K562 (cell line): ENCODE measurements at regions not wholly inside any gene's neighbourhood (a gene's known extent, or its start where the extent isn't known, plus 50 kb on each side); places are given as distances from the start of the nearest gene placed in this dataset.

Experiments used
- CREB1 ChIP-seq, 2 experiments: sonication (generic) in 1 of 2; formaldehyde crosslinking in 1 of 2; IDR thresholded peaks; 2 replicates each; pipeline versions ENCODE4 v1.6.1 to v1.8.0; 2012 to 2022; ENCODE audit warnings: inconsistent platforms in 1 of 2, mild to moderate bottlenecking in 1 of 2, missing genetic modification reagents in 1 of 2, moderate library complexity in 1 of 2
- EP300 ChIP-seq: IDR thresholded peaks from 2 replicates; pipeline ENCODE4 v1.6.1; 2012; ENCODE audit warnings: low read length, improper control_type of control experiment
- FOS ChIP-seq: IDR thresholded peaks from 3 replicates; pipeline ENCODE4 v1.6.1; 2011; ENCODE audit not compliant: insufficient read length; ENCODE audit errors: extremely low read depth
- KAT7 ChIP-seq: sonication (generic); formaldehyde crosslinking; IDR thresholded peaks from 2 replicates; pipeline ENCODE4 v1.8.0; 2022; ENCODE audit warnings: missing genetic modification reagents, mild to moderate bottlenecking, borderline replicate concordance
- POLR2A ChIP-seq: fragments of 450-650 bp; conservative IDR thresholded peaks from 2 replicates; pipeline ENCODE4 v1.6.1; 2016
- RFX1 ChIP-seq: fragments of 450-650 bp; IDR thresholded peaks from 2 replicates; pipeline ENCODE4 v1.6.1; 2016; ENCODE audit warnings: mild to moderate bottlenecking, moderate library complexity
- SIN3A ChIP-seq, 2 experiments: fragments of 150-350 bp in 1 of 2; IDR thresholded peaks; 2 replicates each; pipeline ENCODE4 v1.6.1; 2011 to 2016; ENCODE audit warnings: borderline replicate concordance in 2 of 2, low read depth in 2 of 2, low read length in 2 of 2, mild to moderate bottlenecking in 2 of 2, moderate library complexity in 2 of 2; ENCODE audit not compliant: control insufficient read depth in 1 of 2
- TBP ChIP-seq: optimal IDR thresholded peaks from 2 replicates; pipeline ENCODE3; 2011; ENCODE audit warnings: low read depth, low read length, improper control_type of control experiment
- TF ChIP-seq, protein P1 (sequence below), 2 experiments: fragments of 450-650 bp in 1 of 2; sonication (generic) in 1 of 2; formaldehyde crosslinking in 1 of 2; IDR thresholded peaks in 1 of 2; conservative IDR thresholded peaks in 1 of 2; 2 replicates each; pipeline versions ENCODE4 v1.6.1 to v1.8.1; 2016 to 2023; ENCODE audit warnings: mild to moderate bottlenecking in 2 of 2, moderate library complexity in 2 of 2, inconsistent platforms in 1 of 2, missing genetic modification reagents in 1 of 2
- TF ChIP-seq, protein P2 (sequence below), 3 experiments: IDR thresholded peaks in 2 of 3; conservative IDR thresholded peaks in 1 of 3; 2 replicates each; pipeline ENCODE4 v1.5.1; 2011 to 2012; ENCODE audit warnings: low read length in 3 of 3, mild to moderate bottlenecking in 3 of 3, control low read depth in 2 of 3, improper control_type of control experiment in 1 of 3, inconsistent platforms in 1 of 3, low read depth in 1 of 3, mixed read lengths in 1 of 3, moderate library complexity in 1 of 3; ENCODE audit not compliant: insufficient read depth in 2 of 3
- TF ChIP-seq, protein P3 (sequence below): sonication (generic); formaldehyde crosslinking; IDR thresholded peaks from 2 replicates; pipeline ENCODE4 v1.8.0; 2022; ENCODE audit warnings: mild to moderate bottlenecking, missing genetic modification reagents
- TF ChIP-seq, protein P4 (sequence below), 3 experiments: fragments of 200-800 bp in 1 of 3; fragments of 250-450 bp in 1 of 3; fragments of 450-650 bp in 1 of 3; sonication (Bioruptor Pico) in 1 of 3; sonication (Bioruptor generic) in 1 of 3; formaldehyde crosslinking in 1 of 3; IDR thresholded peaks; 2 replicates each; pipeline versions ENCODE4 v1.6.1 to v1.8.0; 2016 to 2022; ENCODE audit warnings: mild to moderate bottlenecking in 2 of 3, missing genetic modification characterization in 2 of 3, missing compliant biosample characterization in 1 of 3, moderate library complexity in 1 of 3
- TF ChIP-seq, protein P5 (sequence below): fragments of 450-650 bp; IDR thresholded peaks from 2 replicates; pipeline ENCODE4 v1.6.1; 2018; ENCODE audit not compliant: partially characterized antibody

DNA sequence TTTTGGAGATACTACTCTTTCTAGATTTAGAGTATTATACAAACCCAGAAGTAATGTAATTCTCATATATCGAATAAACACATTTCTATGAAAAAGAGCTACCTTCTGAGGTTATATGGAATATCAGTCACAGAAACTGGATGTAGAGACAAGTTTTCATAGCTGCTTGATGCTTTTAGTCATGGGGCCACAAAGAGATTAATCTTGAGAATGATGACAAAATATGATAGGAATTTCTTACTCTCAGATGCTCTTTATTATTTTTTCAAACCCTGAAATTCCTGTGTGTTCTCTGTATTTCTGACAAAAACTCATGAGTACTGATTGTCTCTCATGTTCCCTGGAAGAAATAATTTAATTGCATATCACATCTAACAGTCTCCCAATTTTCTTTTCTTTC lies 662.5 kb downstream of the RAPGEF2 start:
- TF ChIP-seq, protein P1, sequence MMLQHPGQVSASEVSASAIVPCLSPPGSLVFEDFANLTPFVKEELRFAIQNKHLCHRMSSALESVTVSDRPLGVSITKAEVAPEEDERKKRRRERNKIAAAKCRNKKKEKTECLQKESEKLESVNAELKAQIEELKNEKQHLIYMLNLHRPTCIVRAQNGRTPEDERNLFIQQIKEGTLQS (IDR thresholded peaks at IDR 0.05) = no peak
- TF ChIP-seq, protein P1 (CRISPR knock-in tag; conservative IDR thresholded peaks at IDR 0.05) = no peak
- TF ChIP-seq, protein P2, sequence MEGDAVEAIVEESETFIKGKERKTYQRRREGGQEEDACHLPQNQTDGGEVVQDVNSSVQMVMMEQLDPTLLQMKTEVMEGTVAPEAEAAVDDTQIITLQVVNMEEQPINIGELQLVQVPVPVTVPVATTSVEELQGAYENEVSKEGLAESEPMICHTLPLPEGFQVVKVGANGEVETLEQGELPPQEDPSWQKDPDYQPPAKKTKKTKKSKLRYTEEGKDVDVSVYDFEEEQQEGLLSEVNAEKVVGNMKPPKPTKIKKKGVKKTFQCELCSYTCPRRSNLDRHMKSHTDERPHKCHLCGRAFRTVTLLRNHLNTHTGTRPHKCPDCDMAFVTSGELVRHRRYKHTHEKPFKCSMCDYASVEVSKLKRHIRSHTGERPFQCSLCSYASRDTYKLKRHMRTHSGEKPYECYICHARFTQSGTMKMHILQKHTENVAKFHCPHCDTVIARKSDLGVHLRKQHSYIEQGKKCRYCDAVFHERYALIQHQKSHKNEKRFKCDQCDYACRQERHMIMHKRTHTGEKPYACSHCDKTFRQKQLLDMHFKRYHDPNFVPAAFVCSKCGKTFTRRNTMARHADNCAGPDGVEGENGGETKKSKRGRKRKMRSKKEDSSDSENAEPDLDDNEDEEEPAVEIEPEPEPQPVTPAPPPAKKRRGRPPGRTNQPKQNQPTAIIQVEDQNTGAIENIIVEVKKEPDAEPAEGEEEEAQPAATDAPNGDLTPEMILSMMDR (IDR thresholded peaks at IDR 0.05 in 2 of 3, conservative IDR thresholded peaks at IDR 0.05 in 1 of 3; ENCODE audit: insufficient read depth in 2 of 3, low read depth in 1 of 3, low read length in 3 of 3) = no peak
- TF ChIP-seq POLR2A = no peak
- no peak for TF ChIP-seq RFX1
- TF ChIP-seq KAT7 (CRISPR knock-in tag) = no peak
- no peak for TF ChIP-seq TBP
- TF ChIP-seq, protein P3, sequence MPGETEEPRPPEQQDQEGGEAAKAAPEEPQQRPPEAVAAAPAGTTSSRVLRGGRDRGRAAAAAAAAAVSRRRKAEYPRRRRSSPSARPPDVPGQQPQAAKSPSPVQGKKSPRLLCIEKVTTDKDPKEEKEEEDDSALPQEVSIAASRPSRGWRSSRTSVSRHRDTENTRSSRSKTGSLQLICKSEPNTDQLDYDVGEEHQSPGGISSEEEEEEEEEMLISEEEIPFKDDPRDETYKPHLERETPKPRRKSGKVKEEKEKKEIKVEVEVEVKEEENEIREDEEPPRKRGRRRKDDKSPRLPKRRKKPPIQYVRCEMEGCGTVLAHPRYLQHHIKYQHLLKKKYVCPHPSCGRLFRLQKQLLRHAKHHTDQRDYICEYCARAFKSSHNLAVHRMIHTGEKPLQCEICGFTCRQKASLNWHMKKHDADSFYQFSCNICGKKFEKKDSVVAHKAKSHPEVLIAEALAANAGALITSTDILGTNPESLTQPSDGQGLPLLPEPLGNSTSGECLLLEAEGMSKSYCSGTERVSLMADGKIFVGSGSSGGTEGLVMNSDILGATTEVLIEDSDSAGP (CRISPR knock-in tag) = no peak
- TF ChIP-seq SIN3A (IDR thresholded peaks at IDR 0.05; ENCODE audit: borderline replicate concordance in 2 of 2, control insufficient read depth in 1 of 2, low read depth in 2 of 2, low read length in 2 of 2) = no peak
- TF ChIP-seq, protein P4, sequence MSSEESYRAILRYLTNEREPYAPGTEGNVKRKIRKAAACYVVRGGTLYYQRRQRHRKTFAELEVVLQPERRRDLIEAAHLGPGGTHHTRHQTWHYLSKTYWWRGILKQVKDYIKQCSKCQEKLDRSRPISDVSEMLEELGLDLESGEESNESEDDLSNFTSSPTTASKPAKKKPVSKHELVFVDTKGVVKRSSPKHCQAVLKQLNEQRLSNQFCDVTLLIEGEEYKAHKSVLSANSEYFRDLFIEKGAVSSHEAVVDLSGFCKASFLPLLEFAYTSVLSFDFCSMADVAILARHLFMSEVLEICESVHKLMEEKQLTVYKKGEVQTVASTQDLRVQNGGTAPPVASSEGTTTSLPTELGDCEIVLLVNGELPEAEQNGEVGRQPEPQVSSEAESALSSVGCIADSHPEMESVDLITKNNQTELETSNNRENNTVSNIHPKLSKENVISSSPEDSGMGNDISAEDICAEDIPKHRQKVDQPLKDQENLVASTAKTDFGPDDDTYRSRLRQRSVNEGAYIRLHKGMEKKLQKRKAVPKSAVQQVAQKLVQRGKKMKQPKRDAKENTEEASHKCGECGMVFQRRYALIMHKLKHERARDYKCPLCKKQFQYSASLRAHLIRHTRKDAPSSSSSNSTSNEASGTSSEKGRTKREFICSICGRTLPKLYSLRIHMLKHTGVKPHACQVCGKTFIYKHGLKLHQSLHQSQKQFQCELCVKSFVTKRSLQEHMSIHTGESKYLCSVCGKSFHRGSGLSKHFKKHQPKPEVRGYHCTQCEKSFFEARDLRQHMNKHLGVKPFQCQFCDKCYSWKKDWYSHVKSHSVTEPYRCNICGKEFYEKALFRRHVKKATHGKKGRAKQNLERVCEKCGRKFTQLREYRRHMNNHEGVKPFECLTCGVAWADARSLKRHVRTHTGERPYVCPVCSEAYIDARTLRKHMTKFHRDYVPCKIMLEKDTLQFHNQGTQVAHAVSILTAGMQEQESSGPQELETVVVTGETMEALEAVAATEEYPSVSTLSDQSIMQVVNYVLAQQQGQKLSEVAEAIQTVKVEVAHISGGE (CRISPR knock-in tag; IDR thresholded peaks at IDR 0.05) = no peak
- no peak for TF ChIP-seq FOS
- TF ChIP-seq EP300 = no peak
- no peak for TF ChIP-seq CREB1 (IDR thresholded peaks at IDR 0.05)
- no peak for TF ChIP-seq CREB1 (CRISPR knock-in tag; IDR thresholded peaks at IDR 0.05)
- TF ChIP-seq, protein P5, sequence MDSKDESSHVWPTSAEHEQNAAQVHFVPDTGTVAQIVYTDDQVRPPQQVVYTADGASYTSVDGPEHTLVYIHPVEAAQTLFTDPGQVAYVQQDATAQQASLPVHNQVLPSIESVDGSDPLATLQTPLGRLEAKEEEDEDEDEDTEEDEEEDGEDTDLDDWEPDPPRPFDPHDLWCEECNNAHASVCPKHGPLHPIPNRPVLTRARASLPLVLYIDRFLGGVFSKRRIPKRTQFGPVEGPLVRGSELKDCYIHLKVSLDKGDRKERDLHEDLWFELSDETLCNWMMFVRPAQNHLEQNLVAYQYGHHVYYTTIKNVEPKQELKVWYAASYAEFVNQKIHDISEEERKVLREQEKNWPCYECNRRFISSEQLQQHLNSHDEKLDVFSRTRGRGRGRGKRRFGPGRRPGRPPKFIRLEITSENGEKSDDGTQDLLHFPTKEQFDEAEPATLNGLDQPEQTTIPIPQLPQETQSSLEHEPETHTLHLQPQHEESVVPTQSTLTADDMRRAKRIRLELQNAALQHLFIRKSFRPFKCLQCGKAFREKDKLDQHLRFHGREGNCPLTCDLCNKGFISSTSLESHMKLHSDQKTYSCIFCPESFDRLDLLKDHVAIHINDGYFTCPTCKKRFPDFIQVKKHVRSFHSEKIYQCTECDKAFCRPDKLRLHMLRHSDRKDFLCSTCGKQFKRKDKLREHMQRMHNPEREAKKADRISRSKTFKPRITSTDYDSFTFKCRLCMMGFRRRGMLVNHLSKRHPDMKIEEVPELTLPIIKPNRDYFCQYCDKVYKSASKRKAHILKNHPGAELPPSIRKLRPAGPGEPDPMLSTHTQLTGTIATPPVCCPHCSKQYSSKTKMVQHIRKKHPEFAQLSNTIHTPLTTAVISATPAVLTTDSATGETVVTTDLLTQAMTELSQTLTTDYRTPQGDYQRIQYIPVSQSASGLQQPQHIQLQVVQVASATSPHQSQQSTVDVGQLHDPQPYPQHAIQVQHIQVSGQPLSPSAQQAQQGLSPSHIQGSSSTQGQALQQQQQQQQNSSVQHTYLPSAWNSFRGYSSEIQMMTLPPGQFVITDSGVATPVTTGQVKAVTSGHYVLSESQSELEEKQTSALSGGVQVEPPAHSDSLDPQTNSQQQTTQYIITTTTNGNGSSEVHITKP = no peak
